ENCODE measurements at regions not wholly inside any gene's neighbourhood (a gene's known extent, or its start where the extent isn't known, plus 50 kb on each side); places are given as distances from the start of the nearest gene placed in this dataset.

DNA sequence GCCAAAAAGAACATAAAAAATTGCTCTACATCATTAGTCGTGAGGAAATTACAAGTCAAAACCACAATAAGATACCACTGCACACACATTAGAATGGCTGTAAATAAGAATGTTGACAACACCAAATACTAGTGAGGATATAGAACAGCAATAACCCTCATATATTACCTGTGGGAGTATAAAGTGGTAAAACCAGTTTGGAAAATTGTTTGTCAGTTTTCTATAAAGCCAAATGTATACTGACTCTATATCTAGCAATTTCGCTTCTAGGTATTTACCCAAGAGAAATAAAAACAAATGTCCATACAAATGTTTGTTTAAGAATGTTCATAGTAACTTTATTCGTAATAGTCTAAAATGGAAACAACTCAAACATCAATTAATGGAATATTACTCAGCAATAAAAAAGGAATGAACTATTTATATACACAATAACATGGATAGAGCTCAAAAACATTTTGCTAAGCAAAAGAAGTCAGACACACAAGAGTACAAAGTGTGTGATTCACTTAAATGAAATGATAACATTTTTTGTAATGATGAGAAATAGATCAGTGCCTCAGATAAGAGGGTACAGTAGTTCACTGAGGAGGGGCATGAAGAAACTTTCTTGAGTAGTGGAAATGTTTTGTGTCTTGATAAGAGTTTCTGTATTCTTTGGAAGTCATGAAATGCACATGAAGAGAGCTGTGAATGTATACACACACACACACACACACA is 219.6 kb upstream of the ZNF462 start:
- POLR2A ChIA-PET, result no interaction called here
- DNase-seq (ENCODE audit: low read depth, low spot score), result no peak

DNA sequence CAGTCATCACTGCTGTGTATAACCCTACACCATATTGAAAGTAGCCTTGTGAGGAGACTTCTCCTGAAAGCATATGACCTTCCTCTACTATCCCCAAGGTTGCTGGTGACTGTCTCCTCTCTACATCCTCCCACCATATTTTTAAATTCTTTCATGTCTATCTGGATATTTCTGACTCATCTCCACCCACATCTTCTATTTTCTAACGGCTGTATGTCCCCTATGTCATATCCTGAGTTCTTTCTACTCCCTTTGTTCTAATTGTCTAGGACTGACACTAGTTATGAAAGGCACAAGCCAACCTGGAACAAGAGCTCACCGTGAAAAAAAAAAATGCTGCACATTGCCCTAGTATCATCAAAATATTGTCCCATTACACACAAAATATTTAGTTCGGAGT is 218.3 kb upstream of the ZNF462 start:
- DNase-seq (ENCODE audit: low read depth, low spot score), result no peak
- CTCF ChIA-PET, result no interaction called here
- POLR2A ChIA-PET, result no interaction called here
- TF ChIP-seq, protein P1, sequence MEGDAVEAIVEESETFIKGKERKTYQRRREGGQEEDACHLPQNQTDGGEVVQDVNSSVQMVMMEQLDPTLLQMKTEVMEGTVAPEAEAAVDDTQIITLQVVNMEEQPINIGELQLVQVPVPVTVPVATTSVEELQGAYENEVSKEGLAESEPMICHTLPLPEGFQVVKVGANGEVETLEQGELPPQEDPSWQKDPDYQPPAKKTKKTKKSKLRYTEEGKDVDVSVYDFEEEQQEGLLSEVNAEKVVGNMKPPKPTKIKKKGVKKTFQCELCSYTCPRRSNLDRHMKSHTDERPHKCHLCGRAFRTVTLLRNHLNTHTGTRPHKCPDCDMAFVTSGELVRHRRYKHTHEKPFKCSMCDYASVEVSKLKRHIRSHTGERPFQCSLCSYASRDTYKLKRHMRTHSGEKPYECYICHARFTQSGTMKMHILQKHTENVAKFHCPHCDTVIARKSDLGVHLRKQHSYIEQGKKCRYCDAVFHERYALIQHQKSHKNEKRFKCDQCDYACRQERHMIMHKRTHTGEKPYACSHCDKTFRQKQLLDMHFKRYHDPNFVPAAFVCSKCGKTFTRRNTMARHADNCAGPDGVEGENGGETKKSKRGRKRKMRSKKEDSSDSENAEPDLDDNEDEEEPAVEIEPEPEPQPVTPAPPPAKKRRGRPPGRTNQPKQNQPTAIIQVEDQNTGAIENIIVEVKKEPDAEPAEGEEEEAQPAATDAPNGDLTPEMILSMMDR (IDR thresholded peaks at IDR 0.05; ENCODE audit: insufficient read depth, low read length, missing control alignments), result no peak
- H3K4me3 ChIP-seq (ENCODE audit: low read depth, low read length), result no peak overlapping the region

More for the DNA sequence above, 219.6 kb upstream of the ZNF462 start:
- TF ChIP-seq, protein P1 (IDR thresholded peaks at IDR 0.05; ENCODE audit: insufficient read depth, low read length, missing control alignments), result no peak
- H3K4me3 ChIP-seq (ENCODE audit: low read depth, low read length), result no peak overlapping the region
- CTCF ChIA-PET, result no interaction called here

DNA sequence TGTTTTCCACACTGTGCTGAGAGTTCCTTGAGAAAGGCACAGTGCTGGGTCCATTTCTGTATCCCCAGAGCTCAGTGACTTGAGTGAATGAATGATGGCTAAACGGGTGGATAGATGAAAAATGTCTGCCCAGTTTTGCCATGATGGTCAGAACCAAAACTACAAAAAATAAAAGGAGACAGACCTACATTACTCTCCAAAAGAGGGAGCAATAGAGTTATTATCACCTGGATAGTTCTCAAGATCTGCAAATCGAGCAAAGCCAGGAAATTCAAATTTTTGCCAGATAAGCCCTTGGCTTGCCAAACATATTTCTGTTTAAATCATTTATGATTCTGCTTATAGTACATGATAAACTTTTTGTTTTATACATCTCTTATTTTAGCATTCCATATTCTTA is 214.2 kb upstream of the ZNF462 start:
- H3K4me3 ChIP-seq (ENCODE audit: low read depth, low read length), result no peak overlapping the region
- CTCF ChIA-PET, result interaction anchor here (1.6 kb wide), 1 partner anchor 9 kb away, joined by 4 read pairs; no protein-coding TSS in a partner anchor
- POLR2A ChIA-PET, result no interaction called here
- TF ChIP-seq, protein P1 (IDR thresholded peaks at IDR 0.05; ENCODE audit: insufficient read depth, low read length, missing control alignments), result peak; percentile 11
- no peak for DNase-seq (ENCODE audit: low read depth, low spot score)

DNA sequence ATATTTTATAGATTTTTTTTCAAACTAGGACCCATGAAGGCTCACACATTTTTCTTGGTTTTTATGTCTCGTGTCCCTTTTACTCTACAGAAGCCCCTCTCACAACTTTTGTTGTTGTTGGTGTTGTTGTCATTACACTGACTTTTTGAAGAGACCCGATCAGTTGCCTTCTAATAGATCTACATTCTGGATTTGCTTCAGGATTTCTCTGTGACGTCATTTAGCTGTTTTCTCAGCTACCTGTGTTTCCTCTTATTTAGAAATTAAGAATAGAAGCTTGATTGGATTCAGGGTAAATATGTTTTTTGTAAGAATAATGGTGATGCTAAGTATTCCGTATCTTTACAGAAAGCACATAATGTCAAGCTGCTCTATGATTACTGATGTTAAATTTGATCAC is 213.3 kb upstream of the ZNF462 start:
- TF ChIP-seq, protein P1 (IDR thresholded peaks at IDR 0.05; ENCODE audit: insufficient read depth, low read length, missing control alignments), result no peak
- H3K4me3 ChIP-seq (ENCODE audit: low read depth, low read length), result no peak overlapping the region
- POLR2A ChIA-PET, result no interaction called here
- CTCF ChIA-PET, result interaction anchor here (0.8 kb wide), 1 partner anchor 212 kb away, joined by 3 read pairs; no protein-coding TSS in a partner anchor
- no peak for DNase-seq (ENCODE audit: low read depth, low spot score)

DNA sequence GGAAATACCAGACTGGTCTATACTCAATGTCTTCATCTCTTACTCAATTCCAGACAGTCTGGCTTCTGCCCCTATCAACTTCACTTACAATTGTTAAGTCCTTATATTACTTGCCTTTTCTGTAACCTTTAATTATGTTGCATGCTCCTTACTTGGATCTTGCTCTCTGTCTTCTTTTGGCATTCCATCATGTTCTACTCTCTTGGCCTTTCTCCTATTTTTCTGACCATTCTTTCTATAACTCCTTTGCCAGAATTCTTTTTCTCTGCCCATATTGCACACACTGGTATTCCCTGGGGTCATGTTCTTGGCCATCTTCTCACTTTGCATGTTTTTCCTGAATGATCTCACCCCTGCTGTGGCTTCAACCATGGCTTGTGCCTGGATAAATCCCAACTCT is 209.8 kb upstream of the ZNF462 start:
- ChIA-PET CTCF (no interaction called here), POLR2A (no interaction called here)
- DNase-seq (ENCODE audit: low read depth, low spot score), result no peak
- TF ChIP-seq, protein P1 (IDR thresholded peaks at IDR 0.05; ENCODE audit: insufficient read depth, low read length, missing control alignments), result no peak
- no peak overlapping the region for H3K4me3 ChIP-seq (ENCODE audit: low read depth, low read length)

DNA sequence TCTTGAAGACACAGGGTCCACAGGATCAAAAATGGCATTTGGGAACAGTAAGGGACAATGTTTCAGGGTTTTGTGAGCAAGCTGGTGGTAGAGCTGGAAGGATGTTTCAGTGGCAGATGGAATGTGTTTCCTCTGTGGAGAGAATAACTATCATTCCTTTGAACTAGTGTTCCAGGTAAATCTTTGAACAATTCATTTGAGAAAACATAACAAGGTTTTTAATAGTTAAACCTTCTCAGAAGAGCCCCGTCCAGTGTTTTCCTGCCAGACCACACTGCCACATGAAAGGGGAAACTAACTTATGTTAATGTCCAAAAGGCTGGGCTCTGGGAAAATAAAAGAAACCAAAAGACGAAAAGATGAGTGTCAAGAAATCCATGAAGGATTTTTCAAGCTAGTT is 207.0 kb upstream of the ZNF462 start:
- CTCF ChIA-PET, result no interaction called here
- no peak for DNase-seq (ENCODE audit: low read depth, low spot score)
- no peak overlapping the region for H3K4me3 ChIP-seq (ENCODE audit: low read depth, low read length)
- TF ChIP-seq, protein P1 (IDR thresholded peaks at IDR 0.05; ENCODE audit: insufficient read depth, low read length, missing control alignments), result no peak
- POLR2A ChIA-PET, result no interaction called here
